HCT116 (cell line): ENCODE measurements at regions not wholly inside any gene's neighbourhood (a gene's known extent, or its start where the extent isn't known, plus 50 kb on each side); places are given as distances from the start of the nearest gene placed in this dataset.

Experiments used
- ATAC-seq: fragments of 200-7000 bp; cut with Tn5 transposase; 2 replicates; pipeline ENCODE4 v1.9.1; 2020; ENCODE audit warnings: mild to moderate bottlenecking, moderate library complexity
- BruUV-seq: library from RNA; stranded (reverse); fragments of 400-500 nt; replicated peaks from 2 replicates; lab custom pipeline; 2021; lab: Mats Ljungman, UMichigan
- CTCF ChIA-PET: fragments of 300-600 bp; sonication (Branson Sonifier 250); formaldehyde crosslinking; loops from one replicate; lab custom pipeline; 2021; ENCODE audit warnings: antibody characterized with exemption; lab: Charles Lee
- POLR2A ChIA-PET: fragments of 300-600, 350-600 bp; sonication (Branson Sonifier 250); formaldehyde crosslinking; loops from one replicate; lab custom pipeline; 2021; ENCODE audit warnings: antibody characterized with exemption; lab: Charles Lee
- RAD21 ChIA-PET, 2 experiments: fragments of 300-600 bp; sonication (Branson Sonifier 250); formaldehyde crosslinking; loops; one replicate each; lab custom pipeline; 2023; ENCODE audit warnings: low total read pairs in 2 of 2; ENCODE audit not compliant: uncharacterized antibody in 2 of 2, unreplicated experiment in 2 of 2, low non-redundant PET in 1 of 2; lab: Charles Lee
- DNase-seq: peaks from one replicate; pipeline ENCODE4 v3.0.0-alpha.2; 2010; ENCODE audit warnings: low read depth, low spot score
- H2AFZ ChIP-seq: fragments of 200-600 bp; shearing (Covaris generic), sonication (generic); 2 replicates; pipeline ENCODE4 v1.6.1; 2017; ENCODE audit warnings: low read depth, mixed run types, mixed read lengths, antibody characterized with exemption, low read length; ENCODE audit not compliant: poor library complexity, severe bottlenecking
- H3K27ac ChIP-seq: 2 replicates; pipeline ENCODE4 v1.5.1; 2012; ENCODE audit warnings: low read depth, low read length
- H3K27me3 ChIP-seq: fragments of 200-600 bp; sonication (generic); 2 replicates; pipeline ENCODE4 v1.6.1; 2016; ENCODE audit warnings: mixed run types, low read length, mixed read lengths; ENCODE audit not compliant: insufficient read depth
- H3K36me3 ChIP-seq, 2 experiments: fragments of 200-500 bp in 1 of 2; fragments of 200-600 bp in 1 of 2; sonication (Bioruptor generic) in 1 of 2; sonication (generic) in 1 of 2; 2 replicates each; pipeline versions ENCODE4 v1.5.1 to v1.6.1; 2014 to 2016; ENCODE audit warnings: low read length in 2 of 2, inconsistent platforms in 1 of 2, mixed read lengths in 1 of 2, mixed run types in 1 of 2; ENCODE audit not compliant: insufficient read depth in 2 of 2, control insufficient read depth in 1 of 2
- H3K4me1 ChIP-seq, 2 experiments: fragments of 200-600 bp in 1 of 2; sonication (generic) in 1 of 2; 2 replicates each; pipeline versions ENCODE4 v1.5.1 to v1.6.1; 2012 to 2017; ENCODE audit warnings: low read length in 2 of 2, inconsistent platforms in 1 of 2, mild to moderate bottlenecking in 1 of 2, mixed read lengths in 1 of 2, mixed run types in 1 of 2, moderate library complexity in 1 of 2; ENCODE audit not compliant: insufficient read depth in 2 of 2, control insufficient read depth in 1 of 2
- H3K4me2 ChIP-seq: fragments of 200-600 bp; sonication (generic); 2 replicates; pipeline ENCODE4 v1.6.1; 2017; ENCODE audit warnings: mixed run types, low read length, mixed read lengths
- H3K4me3 ChIP-seq, 2 experiments: fragments of 200-600 bp in 1 of 2; sonication (generic) in 1 of 2; replicated peaks in 1 of 2; 2 replicates each; pipeline ENCODE4 v1.5.1; 2011 to 2016; ENCODE audit warnings: low read length in 2 of 2, control low read depth in 1 of 2, low read depth in 1 of 2, mild to moderate bottlenecking in 1 of 2, mixed read lengths in 1 of 2, mixed run types in 1 of 2
- H3K79me2 ChIP-seq: fragments of 200-600 bp; sonication (generic); 2 replicates; pipeline ENCODE4 v1.6.1; 2017; ENCODE audit warnings: mild to moderate bottlenecking, mixed run types, low read length, moderate library complexity, mixed read lengths; ENCODE audit not compliant: insufficient read depth
- H3K9ac ChIP-seq: fragments of 200-600 bp; sonication (generic); 2 replicates; pipeline ENCODE4 v1.6.1; 2016; ENCODE audit warnings: low read length, mixed read lengths
- H3K9me2 ChIP-seq: fragments of 200-600 bp; sonication (generic), shearing (Covaris generic); 2 replicates; pipeline ENCODE4 v1.6.1; 2017; ENCODE audit warnings: mixed run types, mild to moderate bottlenecking, moderate library complexity; ENCODE audit not compliant: insufficient read depth
- H3K9me3 ChIP-seq, 2 experiments: fragments of 200-500 bp in 1 of 2; fragments of 200-600 bp in 1 of 2; sonication (Bioruptor generic) in 1 of 2; sonication (generic) in 1 of 2; 2 replicates each; pipeline ENCODE4 v1.6.1; 2014 to 2017; ENCODE audit warnings: low read length in 2 of 2, mixed read lengths in 2 of 2, inconsistent platforms in 1 of 2, low read depth in 1 of 2, mild to moderate bottlenecking in 1 of 2, mixed run types in 1 of 2, moderate library complexity in 1 of 2; ENCODE audit not compliant: control insufficient read depth in 1 of 2, insufficient read depth in 1 of 2
- H4K20me1 ChIP-seq: fragments of 200-600 bp; sonication (generic), shearing (Covaris generic); 2 replicates; pipeline ENCODE4 v1.6.1; 2017; ENCODE audit warnings: mixed run types, mild to moderate bottlenecking, moderate library complexity; ENCODE audit not compliant: insufficient read depth
- ATF3 ChIP-seq: IDR thresholded peaks from 2 replicates; pipeline ENCODE4 v1.6.1; 2012
- CBX3 ChIP-seq: IDR thresholded peaks from 2 replicates; pipeline ENCODE4 v1.6.1; 2012; ENCODE audit warnings: low read depth
- CTCF ChIP-seq, 3 experiments: fragments of 200-600 bp in 1 of 3; sonication (generic) in 1 of 3; IDR thresholded peaks in 2 of 3; conservative IDR thresholded peaks in 1 of 3; 2 replicates each; pipeline ENCODE4 v1.5.1; 2012 to 2017; ENCODE audit warnings: low read depth in 2 of 3, low read length in 2 of 3, antibody characterized with exemption in 1 of 3, borderline replicate concordance in 1 of 3, control low read depth in 1 of 3, mild to moderate bottlenecking in 1 of 3, mixed read lengths in 1 of 3, mixed run types in 1 of 3, moderate library complexity in 1 of 3; ENCODE audit not compliant: insufficient read depth in 1 of 3
- POLR2AphosphoS5 ChIP-seq: IDR thresholded peaks from 2 replicates; pipeline ENCODE4 v1.6.1; 2011; ENCODE audit warnings: mild to moderate bottlenecking, low read depth, low read length, moderate library complexity
- SRF ChIP-seq: IDR thresholded peaks from 2 replicates; pipeline ENCODE4 v1.6.1; 2012; ENCODE audit warnings: low read depth
- ZBTB33 ChIP-seq: IDR thresholded peaks from 2 replicates; pipeline ENCODE4 v1.6.1; 2011; ENCODE audit warnings: mild to moderate bottlenecking, low read length, moderate library complexity; ENCODE audit not compliant: insufficient replicate concordance; ENCODE audit errors: extremely low read depth
- intact Hi-C: fragments of 100-400 bp; cut with micrococcal nuclease; formaldehyde crosslinking; loops from 2 replicates; pipeline ENCODE4 v1.10.0; 2022

GRCh38 chr17:70520956-70521355, 351.6 kb downstream of the KCNJ2 start:
- POLR2A ChIA-PET = no interaction called here
- no peak for DNase-seq
- H3K79me2 ChIP-seq = no peaks in the 10 kb centered on the region
- no peak overlapping the region for H3K9ac ChIP-seq
- H3K4me1 ChIP-seq = no peaks in the 10 kb centered on the region
- H3K4me2 ChIP-seq = no peak overlapping the region
- CTCF ChIA-PET = no interaction called here
- ATAC-seq = no peak
- TF ChIP-seq SRF = no peak
- no peak overlapping the region for H2AFZ ChIP-seq
- no peak overlapping the region for H3K27ac ChIP-seq
- H3K9me3 ChIP-seq = no peaks in the 10 kb centered on the region
- no peaks in the 10 kb centered on the region for H3K36me3 ChIP-seq
- H3K27me3 ChIP-seq = no peaks in the 10 kb centered on the region
- no peak overlapping the region for H3K4me3 ChIP-seq
- H4K20me1 ChIP-seq = no peaks in the 10 kb centered on the region
- RAD21 ChIA-PET = no interaction called here
- intact Hi-C loops = no loop called here
- no peaks in the 10 kb centered on the region for H3K9me2 ChIP-seq
- BruUV-seq = no TSS peak

GRCh38 chr17:70521821-70522256, 352.5 kb downstream of the KCNJ2 start:
- POLR2A ChIA-PET = no interaction called here
- ATAC-seq (no peak), DNase-seq (no peak)
- no peaks in the 10 kb centered on the region for H3K4me1 ChIP-seq
- no peaks in the 10 kb centered on the region for H3K36me3 ChIP-seq
- H3K9ac ChIP-seq = no peak overlapping the region
- H3K27ac ChIP-seq = no peak overlapping the region
- no peak overlapping the region for H2AFZ ChIP-seq
- intact Hi-C loops = no loop called here
- H3K9me3 ChIP-seq = no peaks in the 10 kb centered on the region
- TF ChIP-seq CTCF (IDR thresholded peaks at IDR 0.05 in 2 of 3, conservative IDR thresholded peaks at IDR 0.05 in 1 of 3; ENCODE audit: borderline replicate concordance in 1 of 3, insufficient read depth in 1 of 3, low read depth in 2 of 3, low read length in 2 of 3) = no peak
- TF ChIP-seq CBX3 = no peak
- TF ChIP-seq ZBTB33 = no peak
- TF ChIP-seq SRF = no peak
- no peak for TF ChIP-seq ATF3
- TF ChIP-seq POLR2AphosphoS5 = no peak
- no peak overlapping the region for H3K4me3 ChIP-seq
- H3K4me2 ChIP-seq = no peak overlapping the region
- H3K79me2 ChIP-seq = no peaks in the 10 kb centered on the region
- no peaks in the 10 kb centered on the region for H4K20me1 ChIP-seq
- RAD21 ChIA-PET = no interaction called here
- CTCF ChIA-PET = no interaction called here
- no peaks in the 10 kb centered on the region for H3K9me2 ChIP-seq
- no peaks in the 10 kb centered on the region for H3K27me3 ChIP-seq
- no TSS peak for BruUV-seq
